ENCODE measurements at regions not wholly inside any gene's neighbourhood (a gene's known extent, or its start where the extent isn't known, plus 50 kb on each side); places are given as distances from the start of the nearest gene placed in this dataset.
"Not testable (repeated sequence)": the region's sequence is repeated elsewhere in the genome, so short reads cannot be mapped to it uniquely, and the experiment has no call there.

GRCh38 chr5:63085561-63085960 is 506.9 kb downstream of the LRRC70 start (continued):
- TF ChIP-seq SP1 (CRISPR knock-in tag; IDR thresholded peaks at IDR 0.05), result no peak
- TF ChIP-seq NCOR1 (IDR thresholded peaks at IDR 0.05), result no peak

GRCh38 chr5:63083689-63084088 is 505.1 kb downstream of the LRRC70 start:
- BruUV-seq (replicated peaks); H3K79me2 ChIP-seq (ENCODE audit: control insufficient read depth, insufficient read depth, low read length); intact Hi-C loops (cut with micrococcal nuclease); POLR2A ChIA-PET; H3K9me3 ChIP-seq (replicated peaks; ENCODE audit: control insufficient read depth, insufficient read depth, low read depth, low read length); CTCF ChIA-PET (ENCODE audit: low intra/inter-chr PET ratio); ATAC-seq; H3K4me1 ChIP-seq (replicated peaks in 1 of 2; ENCODE audit: control insufficient read depth in 2 of 2, insufficient read depth in 2 of 2, low read length in 2 of 2); H3K36me3 ChIP-seq (ENCODE audit: control insufficient read depth, insufficient read depth, low read length); H2AFZ ChIP-seq (ENCODE audit: low read depth, low read length); H3K27me3 ChIP-seq (ENCODE audit: control insufficient read depth in 2 of 2, insufficient read depth in 2 of 2, low read length in 2 of 2); H3K9ac ChIP-seq (ENCODE audit: insufficient read depth in 1 of 2, low read depth in 2 of 2, low read length in 2 of 2); H3K4me2 ChIP-seq (ENCODE audit: insufficient read depth, low read length); FAIRE-seq; H4K20me1 ChIP-seq (replicated peaks; ENCODE audit: control insufficient read depth, insufficient read depth, low read length); H3K9me1 ChIP-seq (ENCODE audit: control insufficient read depth, insufficient read depth, low read length); H3K4me3 ChIP-seq; H3K27ac ChIP-seq (ENCODE audit: extremely low read depth, low read depth, low read length); in situ Hi-C loops (cut with MboI); DNase-seq (ENCODE audit: extremely low read depth in 1 of 4, low spot score in 3 of 4): not testable (repeated sequence)
- 0% methylated on average over 3 of the region's 22 CpGs for WGBS (ENCODE audit: insufficient coverage, low coverage, missing lambda C conversion rate)

DNA sequence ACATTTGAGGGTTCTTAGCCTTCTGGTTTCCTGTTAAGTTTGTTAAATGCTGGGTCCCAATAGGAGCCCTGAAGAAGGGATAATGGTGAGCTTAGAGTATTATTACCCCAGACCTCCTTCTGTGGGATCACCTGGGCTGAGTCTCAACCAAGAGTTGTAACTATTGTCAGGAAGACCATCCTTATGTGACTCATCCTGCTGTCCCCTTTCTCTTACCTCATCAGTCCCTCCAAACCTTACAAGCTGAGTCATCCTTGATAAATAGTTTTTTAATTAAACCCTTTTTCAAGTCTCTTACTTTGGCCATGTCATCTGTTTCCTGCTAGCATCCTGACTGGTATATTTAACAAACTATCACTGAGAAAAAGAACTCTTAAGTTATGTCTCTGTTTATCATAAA is 502.8 kb downstream of the LRRC70 start:
- Histone ChIP-seq H3K4me2 (ENCODE audit: insufficient read depth, low read length) (no peak overlapping the region), H3K27ac (ENCODE audit: extremely low read depth, low read depth, low read length) (no peak overlapping the region), H3K9ac (ENCODE audit: insufficient read depth in 1 of 2, low read depth in 2 of 2, low read length in 2 of 2) (no peak overlapping the region), H3K9me1 (ENCODE audit: control insufficient read depth, insufficient read depth, low read length) (no peaks in the 10 kb centered on the region), H3K9me3 (replicated peaks; ENCODE audit: control insufficient read depth, insufficient read depth, low read depth, low read length) (no peaks in the 10 kb centered on the region), H3K79me2 (ENCODE audit: control insufficient read depth, insufficient read depth, low read length) (no peaks in the 10 kb centered on the region), H3K4me3 (no peak overlapping the region), H3K27me3 (ENCODE audit: control insufficient read depth in 2 of 2, insufficient read depth in 2 of 2, low read length in 2 of 2) (no peaks in the 10 kb centered on the region), H4K20me1 (replicated peaks; ENCODE audit: control insufficient read depth, insufficient read depth, low read length) (no peaks in the 10 kb centered on the region), H3K36me3 (ENCODE audit: control insufficient read depth, insufficient read depth, low read length) (no peaks in the 10 kb centered on the region), H3K4me1 (replicated peaks in 1 of 2; ENCODE audit: control insufficient read depth in 2 of 2, insufficient read depth in 2 of 2, low read length in 2 of 2) (no peaks in the 10 kb centered on the region), H2AFZ (ENCODE audit: low read depth, low read length) (no peak overlapping the region)
- FAIRE-seq, result no peak
- ChIA-PET CTCF (ENCODE audit: low intra/inter-chr PET ratio) (no interaction called here), POLR2A (no interaction called here)
- no peak for DNase-seq (ENCODE audit: extremely low read depth in 1 of 4, low spot score in 3 of 4)
- no peak for ATAC-seq
- in situ Hi-C loops (cut with MboI) (no loop called here), intact Hi-C loops (cut with micrococcal nuclease) (no loop called here)
- BruUV-seq (replicated peaks), result no TSS peak
- no peak for TF ChIP-seq BDP1 (IDR thresholded peaks at IDR 0.05; ENCODE audit: insufficient read depth, insufficient read length)
- TF ChIP-seq NCOA2 (IDR thresholded peaks at IDR 0.05; ENCODE audit: partially characterized antibody in 2 of 2), result no peak
- no peak for TF ChIP-seq E2F6 (IDR thresholded peaks at IDR 0.05; ENCODE audit: borderline replicate concordance in 1 of 2, extremely low read depth in 1 of 2, insufficient read depth in 1 of 2, insufficient read length in 1 of 2, low read depth in 1 of 2, low read length in 1 of 2, poor library complexity in 1 of 2, severe bottlenecking in 1 of 2)
- TF ChIP-seq, protein P1, sequence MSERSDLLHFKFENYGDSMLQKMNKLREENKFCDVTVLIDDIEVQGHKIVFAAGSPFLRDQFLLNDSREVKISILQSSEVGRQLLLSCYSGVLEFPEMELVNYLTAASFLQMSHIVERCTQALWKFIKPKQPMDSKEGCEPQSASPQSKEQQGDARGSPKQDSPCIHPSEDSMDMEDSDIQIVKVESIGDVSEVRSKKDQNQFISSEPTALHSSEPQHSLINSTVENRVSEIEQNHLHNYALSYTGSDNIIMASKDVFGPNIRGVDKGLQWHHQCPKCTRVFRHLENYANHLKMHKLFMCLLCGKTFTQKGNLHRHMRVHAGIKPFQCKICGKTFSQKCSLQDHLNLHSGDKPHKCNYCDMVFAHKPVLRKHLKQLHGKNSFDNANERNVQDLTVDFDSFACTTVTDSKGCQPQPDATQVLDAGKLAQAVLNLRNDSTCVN (CRISPR knock-in tag; IDR thresholded peaks at IDR 0.05), result no peak
- no peak for TF ChIP-seq TAF1 (IDR thresholded peaks at IDR 0.05; ENCODE audit: control insufficient read depth, extremely low read depth, insufficient read depth, low read length, severe bottlenecking)
- no peak for TF ChIP-seq ARID3B (CRISPR knock-in tag; IDR thresholded peaks at IDR 0.05; ENCODE audit: borderline replicate concordance)
- TF ChIP-seq SPI1 (IDR thresholded peaks at IDR 0.05; ENCODE audit: borderline replicate concordance, low read depth, low read length), result no peak
- no peak for TF ChIP-seq U2AF2 (optimal IDR thresholded peaks at IDR 0.05; ENCODE audit: low read depth, low read length)
- TF ChIP-seq ZEB2 (IDR thresholded peaks at IDR 0.05), result no peak

All from K562 (cell line).